Neural cell (in vitro differentiated cells): ENCODE measurements at regions not wholly inside any gene's neighbourhood (a gene's known extent, or its start where the extent isn't known, plus 50 kb on each side); places are given as distances from the start of the nearest gene placed in this dataset.

Experiments
- H2AFZ ChIP-seq: fragments of 200-600, 300-800 bp; sonication (generic), shearing (Covaris generic); 2 replicates; pipeline ENCODE4 v1.6.0; 2014; ENCODE audit warnings: low read depth, mild to moderate bottlenecking, antibody characterized with exemption, low read length, moderate library complexity
- H3F3A ChIP-seq: fragments of 200-600 bp; shearing (Covaris generic); 2 replicates; pipeline ENCODE4 v1.6.1; 2016; ENCODE audit warnings: mild to moderate bottlenecking, moderate library complexity, mixed read lengths, antibody characterized with exemption, low read length; ENCODE audit not compliant: insufficient read depth, poor library complexity, severe bottlenecking
- H3K27ac ChIP-seq: fragments of 200-600, 300-800 bp; sonication (generic), shearing (Covaris generic); 2 replicates; pipeline ENCODE4 v1.5.1; 2014; ENCODE audit warnings: mild to moderate bottlenecking, low read length, moderate library complexity
- H3K27me3 ChIP-seq: fragments of 300-800, 200-600 bp; sonication (generic), shearing (Covaris generic); 2 replicates; pipeline ENCODE4 v1.6.0; 2014; ENCODE audit warnings: mild to moderate bottlenecking, low read depth, low read length, moderate library complexity; ENCODE audit not compliant: insufficient read depth
- H3K36me3 ChIP-seq: fragments of 300-800, 200-600 bp; sonication (generic), shearing (Covaris generic); 2 replicates; pipeline ENCODE4 v1.5.1; 2014; ENCODE audit warnings: mild to moderate bottlenecking, antibody characterized with exemption, low read length, moderate library complexity; ENCODE audit not compliant: insufficient read depth
- H3K4me2 ChIP-seq: fragments of 300-800, 200-600 bp; sonication (generic), shearing (Covaris generic); 2 replicates; pipeline ENCODE4 v1.6.0; 2014; ENCODE audit warnings: mild to moderate bottlenecking, low read length
- H3K4me3 ChIP-seq: fragments of 300-800, 200-600 bp; sonication (generic), shearing (Covaris generic); 2 replicates; pipeline ENCODE4 v1.5.1; 2014; ENCODE audit warnings: mild to moderate bottlenecking, low read length, moderate library complexity
- H3K79me2 ChIP-seq: fragments of 200-600 bp; shearing (Covaris generic); replicated peaks from 2 replicates; pipeline ENCODE4 v1.6.0; 2014; ENCODE audit warnings: mild to moderate bottlenecking, low read length, moderate library complexity; ENCODE audit not compliant: insufficient read depth
- H3K9ac ChIP-seq: fragments of 300-800, 200-600 bp; sonication (generic), shearing (Covaris generic); 2 replicates; pipeline ENCODE4 v1.6.1; 2016; ENCODE audit warnings: mild to moderate bottlenecking, low read length, mixed read lengths
- H3K9me2 ChIP-seq: fragments of 200-600 bp; shearing (Covaris generic); 2 replicates; pipeline ENCODE4 v1.6.1; 2016; ENCODE audit warnings: mild to moderate bottlenecking, low read length, mixed read lengths; ENCODE audit not compliant: insufficient read depth
- H3K9me3 ChIP-seq: fragments of 200-600, 300-800 bp; sonication (generic), shearing (Covaris generic); 2 replicates; pipeline ENCODE4 v1.6.1; 2016; ENCODE audit warnings: mild to moderate bottlenecking, mixed run types, low read length, moderate library complexity, mixed read lengths
- H4K20me1 ChIP-seq: fragments of 200-600 bp; shearing (Covaris generic); 2 replicates; pipeline ENCODE4 v1.6.1; 2016; ENCODE audit warnings: mild to moderate bottlenecking, mixed run types; ENCODE audit not compliant: insufficient read depth
- CTCF ChIP-seq: fragments of 450-650 bp; IDR thresholded peaks from 2 replicates; pipeline ENCODE4 v1.5.1; 2014; ENCODE audit warnings: antibody characterized with exemption, mild to moderate bottlenecking, moderate library complexity; ENCODE audit not compliant: poor library complexity, severe bottlenecking
- EP300 ChIP-seq: fragments of 450-650 bp; conservative IDR thresholded peaks from 2 replicates; pipeline ENCODE4 v1.6.1; 2014; ENCODE audit warnings: antibody characterized with exemption, mild to moderate bottlenecking, moderate library complexity; ENCODE audit not compliant: poor library complexity, severe bottlenecking
- EZH2 ChIP-seq: fragments of 200-600, 300-800 bp; shearing (Covaris generic), sonication (generic); IDR thresholded peaks from 2 replicates; pipeline ENCODE4 v1.6.1; 2014; ENCODE audit warnings: antibody characterized with exemption, low read length, borderline replicate concordance, mild to moderate bottlenecking; ENCODE audit not compliant: insufficient read depth, poor library complexity, severe bottlenecking
- MXI1 ChIP-seq: fragments of 450-650 bp; conservative IDR thresholded peaks from 2 replicates; pipeline ENCODE4 v1.6.1; 2014; ENCODE audit warnings: antibody characterized with exemption, mild to moderate bottlenecking; ENCODE audit not compliant: poor library complexity, severe bottlenecking
- POLR2AphosphoS5 ChIP-seq: IDR thresholded peaks from 2 replicates; pipeline ENCODE4 v1.6.1; 2012
- RAD21 ChIP-seq: fragments of 450-650 bp; conservative IDR thresholded peaks from 2 replicates; pipeline ENCODE4 v1.6.1; 2014; ENCODE audit warnings: antibody characterized with exemption, mild to moderate bottlenecking, moderate library complexity
- SMC3 ChIP-seq: fragments of 450-650 bp; conservative IDR thresholded peaks from 2 replicates; pipeline ENCODE4 v1.6.1; 2014; ENCODE audit warnings: antibody characterized with exemption, mild to moderate bottlenecking, moderate library complexity; ENCODE audit not compliant: poor library complexity
- TAF1 ChIP-seq: IDR thresholded peaks from 2 replicates; pipeline ENCODE4 v1.6.1; 2012; ENCODE audit warnings: low read depth
- TF ChIP-seq, protein P1 (sequence below): IDR thresholded peaks from 2 replicates; pipeline ENCODE4 v1.6.1; 2012; ENCODE audit warnings: borderline replicate concordance

DNA sequence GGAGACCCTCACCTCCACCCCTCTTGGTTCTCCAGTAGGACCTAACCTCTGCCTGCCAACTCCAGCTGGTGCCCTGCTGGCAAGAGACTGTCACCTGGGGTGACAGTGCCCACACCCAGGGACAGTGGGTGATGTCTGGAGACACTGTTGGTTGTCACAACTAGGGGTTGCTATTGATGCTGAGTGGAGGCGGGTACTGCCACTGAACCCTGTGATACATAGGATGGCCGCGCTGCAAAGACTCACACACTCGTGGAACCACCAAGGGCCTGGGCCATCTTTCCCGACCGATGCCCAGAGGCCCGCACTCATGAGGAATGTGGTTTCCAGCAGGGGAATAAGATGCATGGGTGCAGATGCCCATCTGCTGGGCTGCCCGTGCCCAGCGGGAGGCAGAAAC is 143.2 kb downstream of the SHANK2 start:
- Histone ChIP-seq H3K9me2 (no peaks in the 10 kb centered on the region), H3K9ac (no peak overlapping the region), H3K4me3 (no peak overlapping the region), H3K79me2 (no peaks in the 10 kb centered on the region), H4K20me1 (no peaks in the 10 kb centered on the region), H3K4me2 (no peak overlapping the region), H2AFZ (no peak overlapping the region), H3K9me3 (no peaks in the 10 kb centered on the region), H3F3A (no peaks in the 10 kb centered on the region), H3K36me3 (no peaks in the 10 kb centered on the region), H3K27me3 (no peaks in the 10 kb centered on the region), H3K27ac (no peak overlapping the region)
- TF ChIP-seq TAF1 = no peak
- no peak for TF ChIP-seq SMC3
- TF ChIP-seq, protein P1, sequence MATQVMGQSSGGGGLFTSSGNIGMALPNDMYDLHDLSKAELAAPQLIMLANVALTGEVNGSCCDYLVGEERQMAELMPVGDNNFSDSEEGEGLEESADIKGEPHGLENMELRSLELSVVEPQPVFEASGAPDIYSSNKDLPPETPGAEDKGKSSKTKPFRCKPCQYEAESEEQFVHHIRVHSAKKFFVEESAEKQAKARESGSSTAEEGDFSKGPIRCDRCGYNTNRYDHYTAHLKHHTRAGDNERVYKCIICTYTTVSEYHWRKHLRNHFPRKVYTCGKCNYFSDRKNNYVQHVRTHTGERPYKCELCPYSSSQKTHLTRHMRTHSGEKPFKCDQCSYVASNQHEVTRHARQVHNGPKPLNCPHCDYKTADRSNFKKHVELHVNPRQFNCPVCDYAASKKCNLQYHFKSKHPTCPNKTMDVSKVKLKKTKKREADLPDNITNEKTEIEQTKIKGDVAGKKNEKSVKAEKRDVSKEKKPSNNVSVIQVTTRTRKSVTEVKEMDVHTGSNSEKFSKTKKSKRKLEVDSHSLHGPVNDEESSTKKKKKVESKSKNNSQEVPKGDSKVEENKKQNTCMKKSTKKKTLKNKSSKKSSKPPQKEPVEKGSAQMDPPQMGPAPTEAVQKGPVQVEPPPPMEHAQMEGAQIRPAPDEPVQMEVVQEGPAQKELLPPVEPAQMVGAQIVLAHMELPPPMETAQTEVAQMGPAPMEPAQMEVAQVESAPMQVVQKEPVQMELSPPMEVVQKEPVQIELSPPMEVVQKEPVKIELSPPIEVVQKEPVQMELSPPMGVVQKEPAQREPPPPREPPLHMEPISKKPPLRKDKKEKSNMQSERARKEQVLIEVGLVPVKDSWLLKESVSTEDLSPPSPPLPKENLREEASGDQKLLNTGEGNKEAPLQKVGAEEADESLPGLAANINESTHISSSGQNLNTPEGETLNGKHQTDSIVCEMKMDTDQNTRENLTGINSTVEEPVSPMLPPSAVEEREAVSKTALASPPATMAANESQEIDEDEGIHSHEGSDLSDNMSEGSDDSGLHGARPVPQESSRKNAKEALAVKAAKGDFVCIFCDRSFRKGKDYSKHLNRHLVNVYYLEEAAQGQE = no peak
- TF ChIP-seq RAD21 = no peak
- TF ChIP-seq MXI1 = no peak
- TF ChIP-seq POLR2AphosphoS5 = no peak
- TF ChIP-seq EZH2 = no peak
- TF ChIP-seq EP300 = no peak
- TF ChIP-seq CTCF = no peak

GRCh38 chr11:71108013-71108865 is 144.1 kb downstream of the SHANK2 start:
- no peaks in the 10 kb centered on the region for H3F3A ChIP-seq
- H3K79me2 ChIP-seq = no peaks in the 10 kb centered on the region
- H3K4me3 ChIP-seq = no peak overlapping the region
- H3K4me2 ChIP-seq = no peak overlapping the region
- H3K27me3 ChIP-seq = no peaks in the 10 kb centered on the region
- H4K20me1 ChIP-seq = no peaks in the 10 kb centered on the region
- no peak overlapping the region for H3K27ac ChIP-seq
- no peak for TF ChIP-seq CTCF
- TF ChIP-seq, protein P1 = no peak
- TF ChIP-seq EZH2 = no peak
- no peak for TF ChIP-seq POLR2AphosphoS5
- TF ChIP-seq TAF1 = no peak
- no peak for TF ChIP-seq MXI1
- TF ChIP-seq EP300 = no peak
- TF ChIP-seq SMC3 = no peak
- no peak for TF ChIP-seq RAD21
- no peak overlapping the region for H3K9ac ChIP-seq
- H3K9me3 ChIP-seq = no peaks in the 10 kb centered on the region
- H3K36me3 ChIP-seq = no peaks in the 10 kb centered on the region
- no peaks in the 10 kb centered on the region for H3K9me2 ChIP-seq
- H2AFZ ChIP-seq = no peak overlapping the region
